ENCODE measurements at regions not wholly inside any gene's neighbourhood (a gene's known extent, or its start where the extent isn't known, plus 50 kb on each side); places are given as distances from the start of the nearest gene placed in this dataset.
"Not testable (repeated sequence)": the region's sequence is repeated elsewhere in the genome, so short reads cannot be mapped to it uniquely, and the experiment has no call there.

- Histone ChIP-seq H3K4me3 (replicated peaks in 1 of 3) (no peak overlapping the region), H3K4me1 (no peaks in the 10 kb centered on the region), H3K27me3 (no peaks in the 10 kb centered on the region), H3K36me3 (no peaks in the 10 kb centered on the region), H3K9me3 (no peaks in the 10 kb centered on the region), H3K27ac (no peak overlapping the region)
- WGBS, 2 donors, result 81 to 83% methylated on average over 9 of the region's 9 CpGs
- intact Hi-C loops (cut with DNase I), result no loop called here
- no peak for DNase-seq
- TF ChIP-seq POLR2A (IDR thresholded peaks at IDR 0.05) (no peak), CTCF (IDR thresholded peaks at IDR 0.05) (no peak)
Measured at GRCh38 chr16:9345046-9345445, 253.6 kb downstream of the HAPSTR1 start.

GRCh38 chr16:9345880-9346279 is 254.4 kb downstream of the HAPSTR1 start:
- Histone ChIP-seq H3K9me3 (no peaks in the 10 kb centered on the region), H3K4me1 (no peaks in the 10 kb centered on the region), H3K27me3 (no peaks in the 10 kb centered on the region), H3K36me3 (no peaks in the 10 kb centered on the region), H3K27ac (no peak overlapping the region), H3K4me3 (replicated peaks in 1 of 3) (no peak overlapping the region)
- 66 to 72% methylated on average over 1 of the region's 1 CpG for WGBS, 2 donors
- no peak for TF ChIP-seq POLR2A (IDR thresholded peaks at IDR 0.05)
- no peak for TF ChIP-seq CTCF (IDR thresholded peaks at IDR 0.05)
- intact Hi-C loops (cut with DNase I), result no loop called here
- DNase-seq, result no peak

GRCh38 chr16:9348912-9349311 is 257.5 kb downstream of the HAPSTR1 start:
- intact Hi-C loops (cut with DNase I), result no loop called here
- no peak for DNase-seq
- H3K9me3 ChIP-seq, result no peaks in the 10 kb centered on the region
- H3K4me3 ChIP-seq (replicated peaks in 1 of 3), result no peak overlapping the region
- TF ChIP-seq POLR2A (IDR thresholded peaks at IDR 0.05) (no peak), CTCF (IDR thresholded peaks at IDR 0.05) (no peak)
- no peaks in the 10 kb centered on the region for H3K4me1 ChIP-seq
- H3K36me3 ChIP-seq, result no peaks in the 10 kb centered on the region
- H3K27ac ChIP-seq, result no peak overlapping the region
- H3K27me3 ChIP-seq, result no peaks in the 10 kb centered on the region

GRCh38 chr16:9349373-9349960 is 258.0 kb downstream of the HAPSTR1 start:
- WGBS, 2 donors, result 85 to 89% methylated on average over 8 of the region's 8 CpGs

GRCh38 chr16:9350119-9350799 is 258.8 kb downstream of the HAPSTR1 start:
- H3K36me3 ChIP-seq; H3K27ac ChIP-seq; H3K4me3 ChIP-seq (replicated peaks in 1 of 3); H3K27me3 ChIP-seq; DNase-seq; H3K4me1 ChIP-seq; intact Hi-C loops (cut with DNase I); H3K9me3 ChIP-seq: not testable (repeated sequence)
- 94 to 97% methylated on average over 11 to 15 of the region's 39 CpGs for WGBS, 2 donors

More at GRCh38 chr16:9349373-9349960, 258.0 kb downstream of the HAPSTR1 start:
- intact Hi-C loops (cut with DNase I); H3K27ac ChIP-seq; H3K4me1 ChIP-seq; DNase-seq; H3K36me3 ChIP-seq; H3K9me3 ChIP-seq; H3K4me3 ChIP-seq (replicated peaks in 1 of 3); H3K27me3 ChIP-seq: not testable (repeated sequence)

- H3K4me3 ChIP-seq (replicated peaks in 1 of 3), result no peak overlapping the region
- H3K4me1 ChIP-seq, result no peaks in the 10 kb centered on the region
- no peaks in the 10 kb centered on the region for H3K9me3 ChIP-seq
- no peak overlapping the region for H3K27ac ChIP-seq
- intact Hi-C loops (cut with DNase I), result no loop called here
- WGBS, 2 donors, result 84 to 98% methylated on average over 6 of the region's 6 CpGs
- no peak for TF ChIP-seq POLR2A (IDR thresholded peaks at IDR 0.05)
- no peak for TF ChIP-seq CTCF (IDR thresholded peaks at IDR 0.05)
- peak in 1 of 2 donors; percentile 4 for DNase-seq
- H3K36me3 ChIP-seq, result no peaks in the 10 kb centered on the region
- no peaks in the 10 kb centered on the region for H3K27me3 ChIP-seq
Measured at GRCh38 chr16:9351440-9351839, 260.0 kb downstream of the HAPSTR1 start.

All from thyroid gland (tissue), 4 donors.